GM23338 (cell line): ENCODE measurements at regions not wholly inside any gene's neighbourhood (a gene's known extent, or its start where the extent isn't known, plus 50 kb on each side); places are given as distances from the start of the nearest gene placed in this dataset.

ENCODE experiments used
- ATAC-seq: fragments of 200-7000 bp; cut with Tn5 transposase; 3 replicates; pipeline ENCODE4 v1.9.1; 2020
- DNase-seq: peaks from one replicate; pipeline ENCODE4 v3.0.0-alpha.2; 2015; ENCODE audit warnings: low spot score
- H2AFZ ChIP-seq: fragments of 200-600 bp; sonication (generic); 2 replicates; pipeline ENCODE4 v1.8.0; 2016; ENCODE audit warnings: antibody characterized with exemption, mild to moderate bottlenecking, moderate library complexity
- H3F3A ChIP-seq: fragments of 200-600 bp; sonication (generic); replicated peaks from 2 replicates; pipeline ENCODE4 v1.8.0; 2017; ENCODE audit warnings: antibody characterized with exemption, mixed run types, low read depth
- H3K27ac ChIP-seq: fragments of 200-600 bp; sonication (generic); 2 replicates; pipeline ENCODE4 v1.6.1; 2016; ENCODE audit warnings: low read depth
- H3K27me3 ChIP-seq: fragments of 200-600 bp; sonication (generic); 2 replicates; pipeline ENCODE4 v1.8.0; 2016; ENCODE audit warnings: mild to moderate bottlenecking, mixed run types, moderate library complexity; ENCODE audit not compliant: insufficient read depth
- H3K36me3 ChIP-seq: fragments of 200-600 bp; sonication (generic); 2 replicates; pipeline ENCODE4 v1.8.0; 2016; ENCODE audit warnings: mild to moderate bottlenecking; ENCODE audit not compliant: insufficient read depth
- H3K4me1 ChIP-seq: fragments of 200-600 bp; sonication (generic); 2 replicates; pipeline ENCODE4 v1.8.0; 2016; ENCODE audit warnings: mild to moderate bottlenecking, moderate library complexity; ENCODE audit not compliant: insufficient read depth
- H3K4me2 ChIP-seq: fragments of 200-600 bp; sonication (generic); 2 replicates; pipeline ENCODE4 v1.7.1; 2017; ENCODE audit warnings: mixed run types
- H3K4me3 ChIP-seq: fragments of 200-600 bp; sonication (generic); 2 replicates; pipeline ENCODE4 v1.6.1; 2016; ENCODE audit warnings: mixed run types
- H3K79me2 ChIP-seq: fragments of 200-600 bp; sonication (generic); replicated peaks from 2 replicates; pipeline ENCODE4 v1.8.0; 2017; ENCODE audit warnings: mild to moderate bottlenecking; ENCODE audit not compliant: insufficient read depth
- H3K9me2 ChIP-seq: fragments of 200-600 bp; sonication (generic); 2 replicates; pipeline ENCODE4 v1.8.0; 2017; ENCODE audit not compliant: insufficient read depth
- H4K20me1 ChIP-seq: fragments of 200-600 bp; sonication (generic); replicated peaks from 2 replicates; pipeline ENCODE4 v1.8.0; 2017; ENCODE audit warnings: mild to moderate bottlenecking; ENCODE audit not compliant: insufficient read depth
- H3K27ac Mint-ChIP-seq: 2 replicates; pipeline ENCODE4 v1.8.0; 2020; ENCODE audit warnings: inconsistent platforms, mild to moderate bottlenecking, moderate library complexity, mixed read lengths
- H3K27me3 Mint-ChIP-seq: 3 replicates; pipeline ENCODE4 v1.8.0; 2022; ENCODE audit warnings: low read depth, mild to moderate bottlenecking, moderate library complexity, mixed read lengths, inconsistent platforms; ENCODE audit not compliant: insufficient read depth, poor library complexity
- H3K36me3 Mint-ChIP-seq: 3 replicates; pipeline ENCODE4 v1.8.0; 2021; ENCODE audit warnings: low read depth, mild to moderate bottlenecking, inconsistent platforms, moderate library complexity, mixed read lengths
- H3K4me1 Mint-ChIP-seq: 3 replicates; pipeline ENCODE4 v1.8.0; 2020; ENCODE audit warnings: mild to moderate bottlenecking, inconsistent platforms, mixed read lengths
- H3K4me3 Mint-ChIP-seq: 3 replicates; pipeline ENCODE4 v1.8.0; 2021; ENCODE audit warnings: moderate library complexity, mild to moderate bottlenecking, inconsistent platforms, mixed read lengths
- H3K9me3 Mint-ChIP-seq: 3 replicates; pipeline ENCODE4 v1.8.0; 2020; ENCODE audit warnings: moderate library complexity, mild to moderate bottlenecking, inconsistent platforms, mixed read lengths
- CREB1 ChIP-seq: fragments of 250-450 bp; sonication (Bioruptor Pico); IDR thresholded peaks from 2 replicates; pipeline ENCODE4 v1.5.0; 2020; ENCODE audit warnings: low read depth, mild to moderate bottlenecking, moderate library complexity
- EZH2 ChIP-seq: fragments of 200-600 bp; sonication (generic); IDR thresholded peaks from one replicate; pipeline ENCODE4 v1.8.0; 2017; ENCODE audit warnings: antibody characterized with exemption, mild to moderate bottlenecking, low read depth; ENCODE audit not compliant: unreplicated experiment
- EZH2phosphoT487 ChIP-seq: fragments of 200-600 bp; sonication (generic); IDR thresholded peaks from one replicate; pipeline ENCODE4 v1.8.1; 2018; ENCODE audit warnings: antibody characterized with exemption; ENCODE audit not compliant: unreplicated experiment
- JUNB ChIP-seq: IDR thresholded peaks from one replicate; pipeline ENCODE4 v1.6.1; 2016; ENCODE audit warnings: antibody characterized with exemption; ENCODE audit not compliant: unreplicated experiment
- NANOG ChIP-seq: IDR thresholded peaks from 2 replicates; pipeline ENCODE4 v1.6.1; 2016; ENCODE audit warnings: antibody characterized with exemption, borderline replicate concordance
- POLR2AphosphoS5 ChIP-seq: IDR thresholded peaks from 2 replicates; pipeline ENCODE4 v1.6.1; 2016; ENCODE audit warnings: antibody characterized with exemption, low read depth
- STAT1 ChIP-seq: IDR thresholded peaks from one replicate; pipeline ENCODE4 v1.6.1; 2016; ENCODE audit warnings: antibody characterized with exemption; ENCODE audit not compliant: unreplicated experiment
- ZNF114 ChIP-seq: fragments of 250-450 bp; sonication (Bioruptor Pico); IDR thresholded peaks from 2 replicates; pipeline ENCODE4 v1.5.0; 2020; ENCODE audit warnings: mild to moderate bottlenecking, moderate library complexity
- ZNF331 ChIP-seq: fragments of 250-450 bp; sonication (Bioruptor Pico); IDR thresholded peaks from 2 replicates; pipeline ENCODE4 v1.5.0; 2020; ENCODE audit warnings: low read depth, mild to moderate bottlenecking, moderate library complexity
- ZNF462 ChIP-seq: fragments of 250-450 bp; sonication (Bioruptor Pico); IDR thresholded peaks from 2 replicates; pipeline ENCODE4 v1.5.0; 2020; ENCODE audit warnings: mild to moderate bottlenecking, moderate library complexity
- TF ChIP-seq, protein P1 (sequence below), 2 experiments: fragments of 200-600 bp in 1 of 2; sonication (generic) in 1 of 2; conservative IDR thresholded peaks; 2 replicates each; pipeline versions ENCODE4 v1.5.1 to v1.6.1; 2016 to 2017; ENCODE audit warnings: antibody characterized with exemption in 2 of 2, low read depth in 2 of 2, mild to moderate bottlenecking in 2 of 2, moderate library complexity in 1 of 2

DNA sequence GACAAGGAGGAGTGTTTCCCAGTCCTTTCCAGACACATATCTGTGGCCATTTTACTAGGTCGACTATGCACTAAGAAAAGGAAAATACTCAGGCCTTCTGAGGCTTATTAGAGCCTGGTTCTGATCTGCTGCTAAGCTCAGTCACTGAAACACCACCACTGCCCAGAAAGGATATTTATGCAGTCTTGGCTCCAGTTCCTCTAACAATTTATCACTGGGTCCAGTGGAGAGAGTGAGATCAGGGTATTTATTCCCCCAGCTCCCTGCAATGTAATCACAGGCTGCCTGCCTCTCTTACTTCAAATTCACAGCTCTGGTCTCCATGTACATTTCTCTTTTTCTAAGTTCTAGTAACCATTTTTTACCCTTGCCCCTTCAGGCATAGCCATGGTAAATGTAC is 81.6 kb upstream of the INPP4B start:
- no peak overlapping the region for H3K27ac ChIP-seq
- no peak overlapping the region for H3K4me2 ChIP-seq
- H3K4me3 ChIP-seq = no peak overlapping the region
- H3K27ac Mint-ChIP-seq = no peak overlapping the region
- H3K4me1 ChIP-seq = no peaks in the 10 kb centered on the region
- H3K36me3 Mint-ChIP-seq = no peaks in the 10 kb centered on the region
- no peaks in the 10 kb centered on the region for H3K9me2 ChIP-seq
- no peaks in the 10 kb centered on the region for H3K4me1 Mint-ChIP-seq
- H3K36me3 ChIP-seq = no peaks in the 10 kb centered on the region
- H3K79me2 ChIP-seq = no peaks in the 10 kb centered on the region
- H2AFZ ChIP-seq = no peak overlapping the region
- DNase-seq (no peak), ATAC-seq (no peak)
- H4K20me1 ChIP-seq = no peaks in the 10 kb centered on the region
- no peaks in the 10 kb centered on the region for H3K27me3 ChIP-seq
- H3K9me3 Mint-ChIP-seq = no peaks in the 10 kb centered on the region
- no peaks in the 10 kb centered on the region for H3F3A ChIP-seq
- H3K4me3 Mint-ChIP-seq = no peak overlapping the region
- no peaks in the 10 kb centered on the region for H3K27me3 Mint-ChIP-seq
- TF ChIP-seq CREB1 (CRISPR knock-in tag) = no peak
- no peak for TF ChIP-seq ZNF331 (CRISPR knock-in tag)
- no peak for TF ChIP-seq STAT1
- TF ChIP-seq, protein P1, sequence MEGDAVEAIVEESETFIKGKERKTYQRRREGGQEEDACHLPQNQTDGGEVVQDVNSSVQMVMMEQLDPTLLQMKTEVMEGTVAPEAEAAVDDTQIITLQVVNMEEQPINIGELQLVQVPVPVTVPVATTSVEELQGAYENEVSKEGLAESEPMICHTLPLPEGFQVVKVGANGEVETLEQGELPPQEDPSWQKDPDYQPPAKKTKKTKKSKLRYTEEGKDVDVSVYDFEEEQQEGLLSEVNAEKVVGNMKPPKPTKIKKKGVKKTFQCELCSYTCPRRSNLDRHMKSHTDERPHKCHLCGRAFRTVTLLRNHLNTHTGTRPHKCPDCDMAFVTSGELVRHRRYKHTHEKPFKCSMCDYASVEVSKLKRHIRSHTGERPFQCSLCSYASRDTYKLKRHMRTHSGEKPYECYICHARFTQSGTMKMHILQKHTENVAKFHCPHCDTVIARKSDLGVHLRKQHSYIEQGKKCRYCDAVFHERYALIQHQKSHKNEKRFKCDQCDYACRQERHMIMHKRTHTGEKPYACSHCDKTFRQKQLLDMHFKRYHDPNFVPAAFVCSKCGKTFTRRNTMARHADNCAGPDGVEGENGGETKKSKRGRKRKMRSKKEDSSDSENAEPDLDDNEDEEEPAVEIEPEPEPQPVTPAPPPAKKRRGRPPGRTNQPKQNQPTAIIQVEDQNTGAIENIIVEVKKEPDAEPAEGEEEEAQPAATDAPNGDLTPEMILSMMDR (conservative IDR thresholded peaks at IDR 0.05; ENCODE audit: low read depth in 2 of 2) = no peak
- TF ChIP-seq EZH2phosphoT487 = no peak
- TF ChIP-seq ZNF114 = no peak
- no peak for TF ChIP-seq NANOG
- TF ChIP-seq EZH2 = no peak
- no peak for TF ChIP-seq POLR2AphosphoS5
- TF ChIP-seq ZNF462 (CRISPR knock-in tag) = no peak
- no peak for TF ChIP-seq JUNB
